ENCODE measurements at regions not wholly inside any gene's neighbourhood (a gene's known extent, or its start where the extent isn't known, plus 50 kb on each side); places are given as distances from the start of the nearest gene placed in this dataset.

DNA sequence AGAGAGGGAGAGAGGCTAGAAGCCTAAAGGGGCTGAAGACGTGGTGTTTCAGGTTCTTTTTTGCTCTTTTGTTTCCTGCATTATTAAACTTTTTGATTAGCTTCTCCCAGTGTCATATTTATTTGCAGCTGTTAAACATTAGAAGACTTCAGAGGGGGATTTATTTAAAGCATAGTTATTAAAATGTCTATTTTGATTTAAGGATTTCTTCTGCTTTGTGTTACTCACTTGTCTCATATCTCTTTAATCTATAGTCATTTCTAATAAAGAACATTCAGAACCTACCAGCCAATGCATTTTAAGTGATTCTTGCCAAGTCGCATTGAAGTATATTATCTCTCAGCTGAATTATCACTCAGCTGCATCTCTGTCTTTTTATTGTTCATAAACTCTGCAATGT, 152.0 kb upstream of the DYRK2 start:
- no peaks in the 10 kb centered on the region for H3K4me1 ChIP-seq (ENCODE audit: low read length)
- H3K4me2 ChIP-seq (ENCODE audit: low read depth, low read length, poor library complexity, severe bottlenecking), result no peak overlapping the region
- no peak for DNase-seq
- no peak overlapping the region for H3K4me3 ChIP-seq (ENCODE audit: low read length)
- H3K9ac ChIP-seq (ENCODE audit: low read length), result no peak overlapping the region
- no peaks in the 10 kb centered on the region; the same call in 1 of the 2 replicates for H3K27me3 ChIP-seq (ENCODE audit: low read length)
- no peaks in the 10 kb centered on the region for H3K79me2 ChIP-seq (ENCODE audit: low read length)
- H3K9me3 ChIP-seq (ENCODE audit: low read length), result no peaks in the 10 kb centered on the region
- H2AFZ ChIP-seq (ENCODE audit: low read length), result no peak overlapping the region
- no peak overlapping the region for H3K27ac ChIP-seq (ENCODE audit: low read length)
- no peaks in the 10 kb centered on the region for H3K36me3 ChIP-seq (ENCODE audit: insufficient read depth, low read length)
- no peaks in the 10 kb centered on the region for H3K9me2 ChIP-seq (replicated peaks; ENCODE audit: insufficient read depth, low read length)
- H4K20me1 ChIP-seq (ENCODE audit: insufficient read depth, low read depth, low read length), result no peaks in the 10 kb centered on the region

DNA sequence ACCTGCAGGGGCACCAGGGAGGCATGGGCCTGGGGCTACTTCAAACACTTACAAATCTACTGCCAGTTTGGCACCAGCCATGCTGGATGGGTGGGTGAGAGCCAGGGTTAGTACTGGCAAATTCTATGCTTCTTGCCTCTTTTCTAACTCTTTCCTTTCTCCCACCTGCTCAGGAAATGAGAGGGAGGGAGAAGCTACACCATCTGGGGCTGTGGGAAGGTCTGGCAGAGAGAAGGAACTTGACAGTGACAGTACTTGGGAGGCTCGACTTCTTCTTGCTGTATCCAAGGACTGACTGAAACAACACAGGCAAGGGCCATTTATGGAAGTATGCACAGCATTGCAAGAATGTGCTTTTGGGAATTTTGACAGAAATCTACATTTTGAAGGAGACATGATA, 149.6 kb upstream of the DYRK2 start:
- Histone ChIP-seq H4K20me1 (ENCODE audit: insufficient read depth, low read depth, low read length) (no peaks in the 10 kb centered on the region), H3K4me1 (ENCODE audit: low read length) (no peaks in the 10 kb centered on the region), H3K9me3 (ENCODE audit: low read length) (no peaks in the 10 kb centered on the region), H3K36me3 (ENCODE audit: insufficient read depth, low read length) (no peaks in the 10 kb centered on the region), H3K27ac (ENCODE audit: low read length) (no peak overlapping the region), H3K79me2 (ENCODE audit: low read length) (no peaks in the 10 kb centered on the region), H2AFZ (ENCODE audit: low read length) (no peak overlapping the region), H3K9ac (ENCODE audit: low read length) (no peak overlapping the region), H3K9me2 (replicated peaks; ENCODE audit: insufficient read depth, low read length) (no peaks in the 10 kb centered on the region), H3K27me3 (ENCODE audit: low read length) (no peaks in the 10 kb centered on the region; the same call in 1 of the 2 replicates), H3K4me2 (ENCODE audit: low read depth, low read length, poor library complexity, severe bottlenecking) (no peak overlapping the region), H3K4me3 (ENCODE audit: low read length) (no peak overlapping the region)
- no peak for DNase-seq

DNA sequence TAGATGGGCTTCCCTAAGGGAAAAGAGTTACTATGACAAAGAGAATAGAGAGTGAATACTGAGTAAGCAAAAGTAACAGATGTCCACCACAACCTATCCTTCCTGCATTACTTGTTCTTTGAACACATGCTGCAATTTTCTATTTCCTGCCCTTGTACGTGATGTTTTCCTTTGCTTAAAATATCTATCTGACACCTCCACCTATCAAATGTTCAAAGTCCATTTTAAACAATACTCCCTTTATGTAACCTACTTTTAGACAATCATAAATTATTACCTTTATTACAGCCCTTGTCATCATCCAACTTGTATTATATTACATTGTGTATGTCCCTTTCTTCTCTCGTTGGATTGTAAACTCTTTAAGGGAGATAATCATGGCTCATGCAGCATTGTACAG, 147.2 kb upstream of the DYRK2 start:
- Histone ChIP-seq H3K27ac (ENCODE audit: low read length) (no peak overlapping the region), H3K4me3 (ENCODE audit: low read length) (no peak overlapping the region), H3K9me2 (replicated peaks; ENCODE audit: insufficient read depth, low read length) (no peaks in the 10 kb centered on the region), H3K4me1 (ENCODE audit: low read length) (no peaks in the 10 kb centered on the region), H4K20me1 (ENCODE audit: insufficient read depth, low read depth, low read length) (no peaks in the 10 kb centered on the region), H3K4me2 (ENCODE audit: low read depth, low read length, poor library complexity, severe bottlenecking) (no peak overlapping the region), H3K79me2 (ENCODE audit: low read length) (no peaks in the 10 kb centered on the region), H3K27me3 (ENCODE audit: low read length) (no peaks in the 10 kb centered on the region; the same call in 1 of the 2 replicates), H3K9me3 (ENCODE audit: low read length) (no peaks in the 10 kb centered on the region), H3K36me3 (ENCODE audit: insufficient read depth, low read length) (no peaks in the 10 kb centered on the region), H2AFZ (ENCODE audit: low read length) (no peak overlapping the region), H3K9ac (ENCODE audit: low read length) (no peak overlapping the region)
- DNase-seq, result no peak

DNA sequence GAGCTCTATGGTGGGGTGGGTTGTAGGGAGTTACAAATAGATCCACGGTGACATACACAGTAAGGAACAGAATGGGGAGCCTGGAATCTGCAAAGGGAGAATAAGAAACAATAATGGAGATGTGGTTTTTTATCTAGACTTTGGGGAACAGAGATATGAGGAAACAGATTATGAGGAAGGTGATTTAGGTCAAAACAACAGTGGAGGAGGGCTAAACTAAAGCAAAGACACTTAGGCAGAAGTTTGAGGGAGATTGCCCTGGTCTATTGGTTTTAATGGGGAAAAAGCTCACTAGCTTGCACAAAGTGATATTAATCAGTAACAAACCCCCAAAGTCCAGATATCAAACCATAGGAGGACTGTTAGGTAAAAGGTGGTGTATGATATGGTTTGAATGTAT, 144.5 kb upstream of the DYRK2 start:
- no peak overlapping the region for H2AFZ ChIP-seq (ENCODE audit: low read length)
- no peak overlapping the region for H3K4me3 ChIP-seq (ENCODE audit: low read length)
- H3K27ac ChIP-seq (ENCODE audit: low read length), result no peak overlapping the region
- no peak overlapping the region for H3K4me2 ChIP-seq (ENCODE audit: low read depth, low read length, poor library complexity, severe bottlenecking)
- no peaks in the 10 kb centered on the region for H4K20me1 ChIP-seq (ENCODE audit: insufficient read depth, low read depth, low read length)
- H3K36me3 ChIP-seq (ENCODE audit: insufficient read depth, low read length), result no peaks in the 10 kb centered on the region
- H3K9me3 ChIP-seq (ENCODE audit: low read length), result no peaks in the 10 kb centered on the region
- H3K4me1 ChIP-seq (ENCODE audit: low read length), result no peaks in the 10 kb centered on the region
- H3K27me3 ChIP-seq (ENCODE audit: low read length), result no peaks in the 10 kb centered on the region
- H3K9me2 ChIP-seq (replicated peaks; ENCODE audit: insufficient read depth, low read length), result no peaks in the 10 kb centered on the region
- no peaks in the 10 kb centered on the region for H3K79me2 ChIP-seq (ENCODE audit: low read length)
- no peak overlapping the region for H3K9ac ChIP-seq (ENCODE audit: low read length)
- no peak for DNase-seq

DNA sequence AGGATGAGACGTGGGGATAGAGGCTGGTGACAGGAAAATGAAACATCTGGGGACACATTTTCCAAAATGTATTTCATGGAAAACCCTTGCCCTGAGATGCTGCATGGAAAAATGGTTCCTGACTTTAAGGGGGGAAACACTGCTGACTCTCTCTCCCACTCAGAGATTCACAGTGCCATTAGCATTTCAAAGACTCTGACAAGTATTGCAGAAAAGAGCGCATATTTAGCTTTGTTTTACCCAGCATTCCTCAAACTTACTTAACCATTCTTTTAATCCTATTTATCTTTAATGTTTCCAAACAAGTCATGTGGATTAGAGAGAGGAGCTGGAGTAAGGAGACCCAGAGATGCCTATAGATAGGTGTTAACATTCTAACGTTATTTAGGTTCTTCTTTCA, 141.8 kb upstream of the DYRK2 start:
- Histone ChIP-seq H3K27me3 (ENCODE audit: low read length) (no peaks in the 10 kb centered on the region), H3K36me3 (ENCODE audit: insufficient read depth, low read length) (no peaks in the 10 kb centered on the region), H3K9ac (ENCODE audit: low read length) (no peak overlapping the region), H3K9me3 (ENCODE audit: low read length) (no peaks in the 10 kb centered on the region), H3K4me1 (ENCODE audit: low read length) (no peaks in the 10 kb centered on the region), H3K4me2 (ENCODE audit: low read depth, low read length, poor library complexity, severe bottlenecking) (no peak overlapping the region), H3K79me2 (ENCODE audit: low read length) (no peaks in the 10 kb centered on the region), H3K4me3 (ENCODE audit: low read length) (no peak overlapping the region), H2AFZ (ENCODE audit: low read length) (no peak overlapping the region), H3K9me2 (replicated peaks; ENCODE audit: insufficient read depth, low read length) (no peaks in the 10 kb centered on the region), H3K27ac (ENCODE audit: low read length) (no peak overlapping the region), H4K20me1 (ENCODE audit: insufficient read depth, low read depth, low read length) (no peaks in the 10 kb centered on the region)
- no peak for DNase-seq

DNA sequence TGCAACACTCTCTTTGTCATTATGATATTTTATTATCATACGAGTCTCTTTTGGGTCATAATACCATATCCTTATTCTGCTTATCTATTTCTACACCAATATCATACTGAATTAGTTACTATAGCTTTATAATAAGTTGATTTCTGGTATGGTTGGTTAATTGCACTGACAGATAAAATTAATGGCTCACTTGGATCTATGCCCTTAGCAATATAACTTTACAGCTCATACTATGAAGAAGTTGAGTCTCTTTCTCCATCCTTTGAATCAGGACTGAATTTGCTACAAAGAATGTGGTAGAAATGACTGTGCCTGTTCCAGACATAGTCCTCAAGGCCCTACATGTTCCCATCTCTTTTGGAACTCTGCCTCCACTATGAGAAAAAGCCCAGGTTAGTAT, 139.7 kb upstream of the DYRK2 start:
- H4K20me1 ChIP-seq (ENCODE audit: insufficient read depth, low read depth, low read length), result no peaks in the 10 kb centered on the region
- H3K9me2 ChIP-seq (replicated peaks; ENCODE audit: insufficient read depth, low read length), result no peaks in the 10 kb centered on the region
- no peak overlapping the region for H3K27ac ChIP-seq (ENCODE audit: low read length)
- no peak overlapping the region for H3K4me2 ChIP-seq (ENCODE audit: low read depth, low read length, poor library complexity, severe bottlenecking)
- no peaks in the 10 kb centered on the region for H3K36me3 ChIP-seq (ENCODE audit: insufficient read depth, low read length)
- DNase-seq, result no peak
- no peaks in the 10 kb centered on the region for H3K27me3 ChIP-seq (ENCODE audit: low read length)
- H3K9me3 ChIP-seq (ENCODE audit: low read length), result no peaks in the 10 kb centered on the region
- no peak overlapping the region for H3K9ac ChIP-seq (ENCODE audit: low read length)
- H3K4me3 ChIP-seq (ENCODE audit: low read length), result no peak overlapping the region
- no peaks in the 10 kb centered on the region for H3K4me1 ChIP-seq (ENCODE audit: low read length)
- H2AFZ ChIP-seq (ENCODE audit: low read length), result no peak overlapping the region
- H3K79me2 ChIP-seq (ENCODE audit: low read length), result no peaks in the 10 kb centered on the region

DNA sequence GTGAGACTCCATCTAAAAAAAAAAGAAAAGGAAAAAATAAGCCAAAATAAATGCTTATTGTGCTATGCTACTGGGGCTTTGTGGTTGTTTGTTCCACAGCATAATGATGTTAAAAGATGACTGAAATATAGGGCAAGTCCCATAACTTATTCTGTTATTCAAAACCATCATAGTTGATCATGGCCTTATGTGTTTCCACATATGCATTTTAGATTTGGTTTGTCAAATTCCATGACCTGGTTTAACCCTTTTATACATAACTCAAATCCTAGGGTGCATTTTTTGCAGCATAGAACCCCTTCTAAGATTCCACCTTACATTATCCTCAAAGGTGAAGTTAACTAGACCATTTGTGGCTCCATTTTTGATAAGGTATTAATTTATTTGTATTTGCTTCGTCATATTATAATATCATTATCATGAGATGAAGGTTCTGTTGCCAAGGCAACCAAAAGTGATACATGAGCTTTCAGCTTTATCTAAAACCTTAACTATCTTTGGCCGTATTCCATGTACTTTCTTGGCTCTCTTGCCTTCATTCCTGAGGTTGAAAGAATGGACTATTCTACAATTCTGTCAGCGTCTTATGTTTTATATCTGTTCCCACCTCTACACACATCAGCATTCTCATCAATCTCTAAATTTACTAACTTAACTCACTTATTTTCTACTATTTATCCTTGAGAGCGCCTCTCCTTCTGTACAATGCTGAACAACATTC, 138.7 kb upstream of the DYRK2 start:
- Histone ChIP-seq H3K27ac (ENCODE audit: low read length) (no peak overlapping the region), H3K9ac (ENCODE audit: low read length) (no peak overlapping the region), H4K20me1 (ENCODE audit: insufficient read depth, low read depth, low read length) (no peaks in the 10 kb centered on the region), H3K9me2 (replicated peaks; ENCODE audit: insufficient read depth, low read length) (no peaks in the 10 kb centered on the region), H3K27me3 (ENCODE audit: low read length) (no peaks in the 10 kb centered on the region), H3K4me3 (ENCODE audit: low read length) (no peak overlapping the region), H3K79me2 (ENCODE audit: low read length) (no peaks in the 10 kb centered on the region), H3K4me2 (ENCODE audit: low read depth, low read length, poor library complexity, severe bottlenecking) (no peak overlapping the region), H3K9me3 (ENCODE audit: low read length) (no peaks in the 10 kb centered on the region), H3K36me3 (ENCODE audit: insufficient read depth, low read length) (no peaks in the 10 kb centered on the region), H3K4me1 (ENCODE audit: low read length) (no peaks in the 10 kb centered on the region), H2AFZ (ENCODE audit: low read length) (no peak overlapping the region)
- no peak for DNase-seq

DNA sequence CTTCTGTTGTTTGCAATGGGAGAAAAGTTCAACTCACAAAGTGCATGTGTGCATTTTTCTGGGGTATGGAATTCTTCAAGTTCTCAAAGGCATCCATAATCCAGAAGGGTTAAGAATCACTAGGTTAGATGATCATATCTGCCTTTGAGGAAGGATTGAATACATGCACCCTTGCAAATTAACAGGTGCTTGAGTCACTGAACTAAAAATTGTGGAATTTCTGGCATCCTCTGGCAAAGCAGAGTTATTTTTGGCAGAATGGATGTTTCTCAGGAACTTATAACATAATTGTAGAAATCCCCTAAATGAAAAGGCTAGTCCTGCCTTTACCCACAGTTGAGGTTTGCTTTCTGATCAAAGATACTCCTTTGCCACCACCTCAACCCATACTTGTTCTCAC, 136.5 kb upstream of the DYRK2 start:
- no peaks in the 10 kb centered on the region for H3K4me1 ChIP-seq (ENCODE audit: low read length)
- H3K4me3 ChIP-seq (ENCODE audit: low read length), result no peak overlapping the region

More for the DNA sequence above, 136.5 kb upstream of the DYRK2 start:
- Histone ChIP-seq H2AFZ (ENCODE audit: low read length) (no peak overlapping the region), H3K27ac (ENCODE audit: low read length) (no peak overlapping the region), H3K9ac (ENCODE audit: low read length) (no peak overlapping the region), H3K9me2 (replicated peaks; ENCODE audit: insufficient read depth, low read length) (no peaks in the 10 kb centered on the region), H3K79me2 (ENCODE audit: low read length) (no peaks in the 10 kb centered on the region), H4K20me1 (ENCODE audit: insufficient read depth, low read depth, low read length) (no peaks in the 10 kb centered on the region), H3K9me3 (ENCODE audit: low read length) (no peaks in the 10 kb centered on the region), H3K36me3 (ENCODE audit: insufficient read depth, low read length) (no peaks in the 10 kb centered on the region), H3K4me2 (ENCODE audit: low read depth, low read length, poor library complexity, severe bottlenecking) (no peak overlapping the region), H3K27me3 (ENCODE audit: low read length) (no peaks in the 10 kb centered on the region)
- no peak for DNase-seq
